Caco-2 (cell line): ENCODE measurements at regions not wholly inside any gene's neighbourhood (a gene's known extent, or its start where the extent isn't known, plus 50 kb on each side); places are given as distances from the start of the nearest gene placed in this dataset.
A peak's percentile ranks its signal among the peaks of the same experiment; 100 is the strongest.

Source experiments
- BruUV-seq: library from RNA; stranded (reverse); fragments of 400-500 nt; replicated peaks from 2 replicates; lab custom pipeline; 2021; lab: Mats Ljungman, UMichigan
- CTCF ChIA-PET: fragments of 300-600 bp; sonication (Branson Sonifier 250); formaldehyde crosslinking; loops from one replicate; lab custom pipeline; 2022; ENCODE audit warnings: antibody characterized with exemption; lab: Charles Lee
- POLR2A ChIA-PET: fragments of 300-600 bp; sonication (Branson Sonifier 250); formaldehyde crosslinking; loops from one replicate; lab custom pipeline; 2022; ENCODE audit warnings: antibody characterized with exemption; lab: Charles Lee
- DNase-seq, 2 experiments: peaks; one replicate each; pipeline versions ENCODE4 v3.0.0 to v3.0.0-alpha.2; 2020 to 2022
- H3K27me3 ChIP-seq: replicated peaks from 2 replicates; pipeline ENCODE4 v1.6.0; 2011; ENCODE audit warnings: low read length; ENCODE audit not compliant: control insufficient read depth, insufficient read depth
- H3K36me3 ChIP-seq: 2 replicates; pipeline ENCODE4 v1.5.1; 2011; ENCODE audit warnings: low read length; ENCODE audit not compliant: control insufficient read depth, insufficient read depth
- H3K4me1 ChIP-seq: fragments of 250-450 bp; sonication (Bioruptor Pico); 2 replicates; pipeline ENCODE4 v1.5.1; 2020; ENCODE audit warnings: mild to moderate bottlenecking
- H3K4me3 ChIP-seq: 2 replicates; pipeline ENCODE4 v1.5.1; 2011; ENCODE audit warnings: low read depth, mild to moderate bottlenecking, control low read depth, low read length
- H3K9me3 ChIP-seq: fragments of 250-450 bp; sonication (Bioruptor Pico); 2 replicates; pipeline ENCODE4 v1.5.1; 2020; ENCODE audit warnings: mild to moderate bottlenecking, moderate library complexity
- H3K27ac Mint-ChIP-seq: one replicate; pipeline ENCODE4 v1.8.0; 2022; ENCODE audit warnings: mixed read lengths; ENCODE audit not compliant: unreplicated experiment
- H3K27me3 Mint-ChIP-seq: one replicate; pipeline ENCODE4 v1.8.0; 2022; ENCODE audit warnings: mixed read lengths; ENCODE audit not compliant: insufficient read depth, unreplicated experiment
- H3K36me3 Mint-ChIP-seq: one replicate; pipeline ENCODE4 v1.8.0; 2022; ENCODE audit warnings: mild to moderate bottlenecking, mixed read lengths; ENCODE audit not compliant: insufficient read depth, unreplicated experiment
- H3K4me1 Mint-ChIP-seq: one replicate; pipeline ENCODE4 v1.8.0; 2022; ENCODE audit warnings: low read depth, mixed read lengths; ENCODE audit not compliant: unreplicated experiment
- H3K4me3 Mint-ChIP-seq: one replicate; pipeline ENCODE4 v1.8.0; 2022; ENCODE audit warnings: mild to moderate bottlenecking, moderate library complexity, mixed read lengths; ENCODE audit not compliant: unreplicated experiment
- H3K9me3 Mint-ChIP-seq: one replicate; pipeline ENCODE4 v1.8.0; 2022; ENCODE audit warnings: mixed read lengths; ENCODE audit not compliant: unreplicated experiment
- CTCF ChIP-seq, 2 experiments: fragments of 200-600 bp in 1 of 2; IDR thresholded peaks; 1 replicate in 1 of 2; 2 replicates in 1 of 2; pipeline versions ENCODE4 v1.5.1 to v1.8.0; 2011 to 2022; ENCODE audit warnings: antibody characterized with exemption in 1 of 2, control low read depth in 1 of 2, inconsistent platforms in 1 of 2, low read depth in 1 of 2, low read length in 1 of 2, mild to moderate bottlenecking in 1 of 2, moderate library complexity in 1 of 2; ENCODE audit not compliant: insufficient read depth in 1 of 2, severe bottlenecking in 1 of 2, unreplicated experiment in 1 of 2
- intact Hi-C: fragments of 100-400 bp; cut with micrococcal nuclease; formaldehyde crosslinking; loops from one replicate; pipeline ENCODE4 v1.10.0; 2022; ENCODE audit not compliant: unreplicated experiment

GRCh38 chr22:49548356-49549202, 279.1 kb downstream of the BRD1 start:
- no peaks in the 10 kb centered on the region for H3K27me3 ChIP-seq
- H3K9me3 Mint-ChIP-seq = peaks cover 19% of the 10 kb centered on the region
- BruUV-seq = TSS peak; percentile 64
- CTCF ChIA-PET = interaction anchor here (0.7 to 0.9 kb wide), 4 partner anchors 11 to 119 kb away, joined by 3 read pairs; no protein-coding TSS in a partner anchor
- no peaks in the 10 kb centered on the region for H3K27me3 Mint-ChIP-seq
- intact Hi-C loops = loop anchor here (10.0 kb wide), 1 partner anchor 64 kb away; no protein-coding TSS in a partner anchor
- peak overlapping the region; percentile 52 for H3K4me3 Mint-ChIP-seq
- peaks cover 15% of the 10 kb centered on the region for H3K4me1 ChIP-seq
- H3K36me3 ChIP-seq = no peaks in the 10 kb centered on the region
- H3K9me3 ChIP-seq = peaks cover 10% of the 10 kb centered on the region; the same call in 1 of the 2 replicates
- H3K36me3 Mint-ChIP-seq = no peaks in the 10 kb centered on the region
- peak overlapping the region; percentile 89 for H3K27ac Mint-ChIP-seq
- peak in 1 of 2 experiments; percentile 16 for TF ChIP-seq CTCF (IDR thresholded peaks at IDR 0.05; ENCODE audit: insufficient read depth in 1 of 2, low read depth in 1 of 2, low read length in 1 of 2, severe bottlenecking in 1 of 2, unreplicated experiment in 1 of 2)
- H3K4me3 ChIP-seq = peak overlapping the region; percentile 14; the same call in 1 of the 2 replicates
- peak; percentile 67 to 80 for DNase-seq
- POLR2A ChIA-PET = no interaction called here
- peaks cover 20% of the 10 kb centered on the region for H3K4me1 Mint-ChIP-seq

GRCh38 chr22:49547751-49548239, 279.9 kb downstream of the BRD1 start:
- H3K4me3 ChIP-seq = no peak overlapping the region
- no peak for DNase-seq
- ChIA-PET CTCF (interaction anchor here (0.7 to 0.9 kb wide), 4 partner anchors 12 to 119 kb away, joined by 3 read pairs; no protein-coding TSS in a partner anchor), POLR2A (no interaction called here)
- peak overlapping the region; percentile 89 for H3K27ac Mint-ChIP-seq
- TF ChIP-seq CTCF (IDR thresholded peaks at IDR 0.05; ENCODE audit: insufficient read depth in 1 of 2, low read depth in 1 of 2, low read length in 1 of 2, severe bottlenecking in 1 of 2, unreplicated experiment in 1 of 2) = no peak
- intact Hi-C loops = loop anchor here (10.0 kb wide), 1 partner anchor 63 kb away; no protein-coding TSS in a partner anchor
- H3K9me3 ChIP-seq = peaks cover 10% of the 10 kb centered on the region; the same call in 1 of the 2 replicates
- H3K4me1 Mint-ChIP-seq = peaks cover 20% of the 10 kb centered on the region
- BruUV-seq = no TSS peak
- peak overlapping the region; percentile 52 for H3K4me3 Mint-ChIP-seq
- peaks cover 15% of the 10 kb centered on the region for H3K4me1 ChIP-seq
- no peaks in the 10 kb centered on the region for H3K36me3 Mint-ChIP-seq
- no peaks in the 10 kb centered on the region for H3K27me3 Mint-ChIP-seq
- H3K36me3 ChIP-seq = no peaks in the 10 kb centered on the region
- peaks cover 19% of the 10 kb centered on the region for H3K9me3 Mint-ChIP-seq
- H3K27me3 ChIP-seq = no peaks in the 10 kb centered on the region

GRCh38 chr22:49546811-49547585, 280.7 kb downstream of the BRD1 start:
- POLR2A ChIA-PET = no interaction called here
- Mint-ChIP-seq H3K4me3 (no peak overlapping the region), H3K9me3 (peaks cover 19% of the 10 kb centered on the region), H3K27ac (peak overlapping the region; percentile 24), H3K4me1 (peaks cover 20% of the 10 kb centered on the region), H3K36me3 (no peaks in the 10 kb centered on the region), H3K27me3 (no peaks in the 10 kb centered on the region)
- CTCF ChIA-PET = no interaction called here
- intact Hi-C loops = loop anchor here (10.0 kb wide), 1 partner anchor 62 kb away; no protein-coding TSS in a partner anchor
- DNase-seq = no peak
- H3K4me3 ChIP-seq = no peak overlapping the region
- no peaks in the 10 kb centered on the region for H3K27me3 ChIP-seq
- no TSS peak for BruUV-seq
- H3K36me3 ChIP-seq = no peaks in the 10 kb centered on the region
- TF ChIP-seq CTCF (IDR thresholded peaks at IDR 0.05; ENCODE audit: insufficient read depth in 1 of 2, low read depth in 1 of 2, low read length in 1 of 2, severe bottlenecking in 1 of 2, unreplicated experiment in 1 of 2) = no peak
- H3K4me1 ChIP-seq = peaks cover 15% of the 10 kb centered on the region
- H3K9me3 ChIP-seq = peaks cover 10% of the 10 kb centered on the region; the same call in 1 of the 2 replicates
